ENCODE measurements at regions not wholly inside any gene's neighbourhood (a gene's known extent, or its start where the extent isn't known, plus 50 kb on each side); places are given as distances from the start of the nearest gene placed in this dataset.

GRCh38 chr12:63318933-63319332 lies 167.9 kb upstream of the AVPR1A start:
- no peak for TF ChIP-seq CTCF (IDR thresholded peaks at IDR 0.05; ENCODE audit: poor library complexity, severe bottlenecking)
- TF ChIP-seq REST (IDR thresholded peaks at IDR 0.05; ENCODE audit: borderline replicate concordance) = no peak
- TF ChIP-seq EZH2 (IDR thresholded peaks at IDR 0.05; ENCODE audit: borderline replicate concordance, insufficient read depth, low read length, poor library complexity, severe bottlenecking) = no peak
- no peak for TF ChIP-seq EP300 (conservative IDR thresholded peaks at IDR 0.05; ENCODE audit: poor library complexity, severe bottlenecking)
- no peak for TF ChIP-seq POLR2AphosphoS5 (IDR thresholded peaks at IDR 0.05)
- no peak for TF ChIP-seq RAD21 (conservative IDR thresholded peaks at IDR 0.05)
- no peak for TF ChIP-seq TAF1 (IDR thresholded peaks at IDR 0.05; ENCODE audit: low read depth)
- no peak for TF ChIP-seq MXI1 (conservative IDR thresholded peaks at IDR 0.05; ENCODE audit: poor library complexity, severe bottlenecking)

Measured in neural cell (in vitro differentiated cells).